ENCODE measurements at regions not wholly inside any gene's neighbourhood (a gene's known extent, or its start where the extent isn't known, plus 50 kb on each side); places are given as distances from the start of the nearest gene placed in this dataset.

DNA sequence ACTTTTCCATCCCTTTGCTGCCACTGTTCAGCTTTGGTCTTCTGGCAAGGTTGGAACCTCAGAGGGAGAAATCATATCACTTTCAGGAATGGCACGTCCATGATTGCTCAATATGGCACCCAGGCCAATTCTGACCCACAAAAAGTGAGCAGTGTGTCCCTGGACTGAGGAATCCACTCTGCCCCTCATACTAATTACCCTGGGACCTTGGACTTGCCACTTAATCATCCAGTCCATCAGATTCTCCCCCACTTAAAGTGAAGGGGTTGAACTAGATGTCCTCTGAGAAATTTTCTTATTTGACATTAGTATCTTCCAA is 449.3 kb upstream of the CITED2 start:
- no peak for TF ChIP-seq CTCF (IDR thresholded peaks at IDR 0.05; ENCODE audit: extremely low read depth, insufficient read depth, missing control alignments)
- in situ Hi-C loops (cut with MboI; ENCODE audit: low pct_unique_long_range_greater_than_20kb, low sequenced_read_pairs, unreplicated experiment), result no loop called here
- DNase-seq (ENCODE audit: low spot score), result no peak

GRCh38 chr6:139823099-139823807 is 448.8 kb upstream of the CITED2 start:
- no peak for DNase-seq (ENCODE audit: low spot score)
- TF ChIP-seq CTCF (IDR thresholded peaks at IDR 0.05; ENCODE audit: extremely low read depth, insufficient read depth, missing control alignments), result no peak
- in situ Hi-C loops (cut with MboI; ENCODE audit: low pct_unique_long_range_greater_than_20kb, low sequenced_read_pairs, unreplicated experiment), result no loop called here

GRCh38 chr6:139821676-139822223 is 447.3 kb upstream of the CITED2 start:
- TF ChIP-seq CTCF (IDR thresholded peaks at IDR 0.05; ENCODE audit: extremely low read depth, insufficient read depth, missing control alignments), result no peak
- in situ Hi-C loops (cut with MboI; ENCODE audit: low pct_unique_long_range_greater_than_20kb, low sequenced_read_pairs, unreplicated experiment), result no loop called here
- no peak for DNase-seq (ENCODE audit: low spot score)

- no peak for DNase-seq (ENCODE audit: low spot score)
These were observed 445.8 kb upstream of the CITED2 start for GRCh38 chr6:139820210-139820609.

DNA sequence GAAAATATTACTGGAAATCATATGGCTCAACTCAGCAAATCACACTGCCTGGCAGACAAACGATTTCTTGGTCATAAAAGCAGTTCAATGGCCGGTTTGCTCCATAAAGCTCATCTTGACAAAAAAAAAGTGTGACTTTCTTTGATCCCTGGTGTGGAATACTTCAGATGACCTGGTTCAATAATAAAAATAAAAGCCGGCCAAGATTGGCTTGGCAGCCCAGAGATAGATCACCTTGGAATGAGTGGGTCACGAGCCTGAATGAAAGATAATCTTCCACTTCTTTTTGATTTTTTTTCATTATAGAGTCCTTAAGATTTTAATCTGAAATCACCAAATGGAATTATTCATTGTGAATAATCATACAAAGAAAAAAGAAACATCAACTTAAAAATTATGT is 445.3 kb upstream of the CITED2 start:
- no peak for DNase-seq (ENCODE audit: low spot score)
- in situ Hi-C loops (cut with MboI; ENCODE audit: low pct_unique_long_range_greater_than_20kb, low sequenced_read_pairs, unreplicated experiment), result no loop called here
- no peak for TF ChIP-seq CTCF (IDR thresholded peaks at IDR 0.05; ENCODE audit: extremely low read depth, insufficient read depth, missing control alignments)

More at GRCh38 chr6:139820210-139820609, 445.8 kb upstream of the CITED2 start:
- TF ChIP-seq CTCF (IDR thresholded peaks at IDR 0.05; ENCODE audit: extremely low read depth, insufficient read depth, missing control alignments), result no peak
- in situ Hi-C loops (cut with MboI; ENCODE audit: low pct_unique_long_range_greater_than_20kb, low sequenced_read_pairs, unreplicated experiment), result no loop called here

GRCh38 chr6:139812939-139813338 is 438.5 kb upstream of the CITED2 start:
- DNase-seq (ENCODE audit: low spot score), result no peak
- in situ Hi-C loops (cut with MboI; ENCODE audit: low pct_unique_long_range_greater_than_20kb, low sequenced_read_pairs, unreplicated experiment), result no loop called here
- TF ChIP-seq CTCF (IDR thresholded peaks at IDR 0.05; ENCODE audit: extremely low read depth, insufficient read depth, missing control alignments), result no peak
